GM06990 (cell line): ENCODE measurements at regions not wholly inside any gene's neighbourhood (a gene's known extent, or its start where the extent isn't known, plus 50 kb on each side); places are given as distances from the start of the nearest gene placed in this dataset.
"Not testable (repeated sequence)": the region's sequence is repeated elsewhere in the genome, so short reads cannot be mapped to it uniquely, and the experiment has no call there.

Experiments used
- DNase-seq: peaks from one replicate; pipeline ENCODE4 v3.0.0-alpha.2; 2011; ENCODE audit not compliant: insufficient read length; ENCODE audit errors: extremely low read depth
- H3K27me3 ChIP-seq: replicated peaks from 2 replicates; pipeline ENCODE4 v1.6.0; 2011; ENCODE audit warnings: low read length; ENCODE audit not compliant: control insufficient read depth, insufficient read depth
- H3K36me3 ChIP-seq: 2 replicates; pipeline ENCODE4 v1.5.1; 2011; ENCODE audit warnings: low read length; ENCODE audit not compliant: control insufficient read depth, insufficient read depth
- H3K4me3 ChIP-seq: replicated peaks from 2 replicates; pipeline ENCODE4 v1.5.1; 2011; ENCODE audit warnings: low read depth, mild to moderate bottlenecking, control low read depth, low read length
- TF ChIP-seq, protein P1 (sequence below): IDR thresholded peaks from 2 replicates; pipeline ENCODE4 v1.5.1; 2011; ENCODE audit warnings: low read length, control low read depth, mild to moderate bottlenecking, inconsistent platforms; ENCODE audit not compliant: insufficient read depth, poor library complexity, severe bottlenecking

DNA sequence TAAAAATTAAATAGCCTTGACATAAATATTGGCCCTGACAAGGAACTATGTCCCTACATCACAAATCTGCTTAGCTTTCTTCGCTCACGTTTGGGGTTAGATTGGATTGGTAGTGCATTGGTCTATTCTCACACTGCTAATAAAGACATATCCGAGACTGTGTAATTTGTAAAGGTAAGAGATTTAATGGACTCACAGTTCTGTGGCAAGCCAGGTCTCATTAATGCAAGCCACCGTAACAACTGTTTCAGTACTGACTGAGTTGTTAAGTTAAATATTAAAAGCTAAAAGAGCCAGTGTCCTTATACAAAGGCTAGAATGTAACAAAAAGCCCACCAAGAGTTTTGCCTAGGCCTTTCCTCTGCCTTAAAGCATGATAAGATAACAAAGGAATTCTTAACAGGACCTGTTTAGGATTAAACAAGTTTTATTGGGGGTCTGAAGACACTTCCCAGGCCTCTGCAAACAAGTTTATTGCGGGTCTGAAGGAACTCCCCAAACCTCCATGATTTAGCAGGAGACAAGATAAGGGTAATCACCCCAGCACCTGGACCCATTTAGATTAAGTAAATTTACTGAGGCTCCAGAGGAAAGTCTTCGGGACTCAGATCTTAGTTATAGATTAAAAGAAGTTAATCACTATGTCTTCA is 88.2 kb upstream of the PTGDR start:
- Histone ChIP-seq H3K27me3 (no peaks in the 10 kb centered on the region), H3K4me3 (no peak overlapping the region), H3K36me3 (no peaks in the 10 kb centered on the region)
- TF ChIP-seq, protein P1, sequence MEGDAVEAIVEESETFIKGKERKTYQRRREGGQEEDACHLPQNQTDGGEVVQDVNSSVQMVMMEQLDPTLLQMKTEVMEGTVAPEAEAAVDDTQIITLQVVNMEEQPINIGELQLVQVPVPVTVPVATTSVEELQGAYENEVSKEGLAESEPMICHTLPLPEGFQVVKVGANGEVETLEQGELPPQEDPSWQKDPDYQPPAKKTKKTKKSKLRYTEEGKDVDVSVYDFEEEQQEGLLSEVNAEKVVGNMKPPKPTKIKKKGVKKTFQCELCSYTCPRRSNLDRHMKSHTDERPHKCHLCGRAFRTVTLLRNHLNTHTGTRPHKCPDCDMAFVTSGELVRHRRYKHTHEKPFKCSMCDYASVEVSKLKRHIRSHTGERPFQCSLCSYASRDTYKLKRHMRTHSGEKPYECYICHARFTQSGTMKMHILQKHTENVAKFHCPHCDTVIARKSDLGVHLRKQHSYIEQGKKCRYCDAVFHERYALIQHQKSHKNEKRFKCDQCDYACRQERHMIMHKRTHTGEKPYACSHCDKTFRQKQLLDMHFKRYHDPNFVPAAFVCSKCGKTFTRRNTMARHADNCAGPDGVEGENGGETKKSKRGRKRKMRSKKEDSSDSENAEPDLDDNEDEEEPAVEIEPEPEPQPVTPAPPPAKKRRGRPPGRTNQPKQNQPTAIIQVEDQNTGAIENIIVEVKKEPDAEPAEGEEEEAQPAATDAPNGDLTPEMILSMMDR = no peak
- no peak for DNase-seq

DNA sequence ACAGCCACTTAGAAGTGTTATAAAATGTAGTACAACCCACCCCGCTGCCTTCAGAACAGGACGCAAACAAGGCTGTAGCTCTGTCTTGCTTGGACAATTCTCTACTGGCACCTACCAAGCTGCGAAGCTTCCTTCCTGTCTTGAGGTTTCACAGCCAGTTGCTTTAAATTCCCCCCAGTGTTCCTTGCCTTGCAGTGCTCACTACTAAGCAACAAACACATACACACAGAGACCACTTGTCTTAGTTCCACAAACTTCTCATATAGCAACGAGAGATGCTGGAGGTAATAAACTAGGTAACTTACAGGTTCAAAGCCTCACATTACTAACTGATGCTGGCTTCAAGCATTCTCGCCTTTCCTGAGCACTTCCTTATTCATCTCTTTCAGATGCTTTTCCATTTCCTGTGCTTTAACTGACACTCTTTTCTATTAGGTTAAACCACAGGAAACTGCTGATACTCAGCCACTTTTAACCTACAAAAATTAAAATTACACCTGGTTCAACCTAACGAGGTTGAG is 91.5 kb upstream of the PTGDR start:
- no peaks in the 10 kb centered on the region for H3K36me3 ChIP-seq
- H3K27me3 ChIP-seq = no peaks in the 10 kb centered on the region
- no peak for DNase-seq
- TF ChIP-seq, protein P1 = no peak
- H3K4me3 ChIP-seq = no peak overlapping the region

DNA sequence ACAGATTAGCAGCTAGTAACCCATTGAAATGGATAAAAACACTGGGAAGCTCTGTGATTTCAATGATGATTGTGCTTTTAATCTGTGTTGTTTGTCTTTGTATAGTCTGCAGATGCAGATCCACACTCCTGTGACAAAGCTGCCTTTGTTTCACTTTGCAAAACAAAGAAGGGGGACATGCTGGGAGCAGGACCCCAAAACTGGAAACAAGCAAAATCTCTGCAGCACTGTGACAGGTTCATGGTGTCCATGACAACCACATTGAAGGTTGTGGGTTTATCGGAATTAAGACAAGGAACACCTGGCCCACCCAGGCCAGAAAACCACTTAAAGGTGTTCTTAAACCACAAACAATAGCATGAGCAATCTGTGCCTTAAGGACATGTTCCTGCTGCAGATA is 95.6 kb upstream of the PTGDR start:
- not testable (repeated sequence) for DNase-seq, H3K27me3 ChIP-seq, H3K36me3 ChIP-seq, H3K4me3 ChIP-seq

DNA sequence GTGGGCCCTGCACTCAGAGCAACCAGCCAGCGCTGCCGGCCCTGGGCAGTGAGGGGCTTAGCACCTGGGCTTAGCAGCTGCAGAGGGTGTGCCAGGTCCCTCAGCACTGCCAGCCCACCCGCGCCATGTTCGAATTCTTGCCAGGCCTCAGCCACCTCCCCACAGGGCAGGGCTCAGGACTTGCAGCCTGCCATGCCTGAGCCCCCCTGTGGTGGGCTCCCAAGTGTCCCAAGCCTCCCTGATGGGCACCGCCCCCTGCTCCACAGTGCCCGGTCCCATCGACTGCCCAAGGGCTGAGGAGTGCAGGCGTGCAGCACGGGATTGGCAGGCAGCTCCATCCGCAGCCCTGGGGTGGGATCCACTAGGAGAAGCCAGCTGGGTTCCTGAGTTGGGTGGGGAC is 98.0 kb upstream of the NID2 start:
- TF ChIP-seq, protein P1 = no peak
- Histone ChIP-seq H3K36me3 (no peaks in the 10 kb centered on the region), H3K4me3 (no peak overlapping the region), H3K27me3 (no peaks in the 10 kb centered on the region)
- DNase-seq = no peak

DNA sequence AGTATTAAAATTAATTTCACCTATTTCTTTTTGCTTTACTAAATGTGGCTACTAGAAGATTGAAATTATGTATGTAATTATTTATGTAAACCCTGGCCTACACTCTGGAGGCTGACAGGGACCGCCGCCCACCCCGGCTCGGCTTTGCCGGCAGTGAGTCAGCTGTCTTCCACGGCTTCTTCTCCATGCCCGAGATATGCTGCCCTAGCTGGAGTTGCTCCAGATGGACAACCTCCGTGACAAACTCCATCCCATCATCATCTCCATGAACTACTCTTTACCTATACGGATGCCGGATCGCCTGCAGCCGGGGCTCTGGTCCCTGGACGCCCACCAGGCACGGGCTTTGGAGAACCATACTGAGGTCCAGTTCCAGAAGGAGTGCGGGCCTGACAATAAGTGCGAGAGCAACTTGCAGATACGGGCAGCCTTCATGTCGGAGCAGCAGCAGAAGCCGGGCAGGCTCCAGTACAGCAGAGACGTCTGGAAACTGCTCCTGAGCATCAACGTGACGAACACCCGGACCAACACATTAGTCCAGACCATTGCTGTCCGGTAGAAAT is 86.9 kb upstream of the NID2 start:
- no peaks in the 10 kb centered on the region for H3K27me3 ChIP-seq
- H3K4me3 ChIP-seq = no peak overlapping the region
- no peak for DNase-seq
- TF ChIP-seq, protein P1 = no peak
- H3K36me3 ChIP-seq = no peaks in the 10 kb centered on the region

DNA sequence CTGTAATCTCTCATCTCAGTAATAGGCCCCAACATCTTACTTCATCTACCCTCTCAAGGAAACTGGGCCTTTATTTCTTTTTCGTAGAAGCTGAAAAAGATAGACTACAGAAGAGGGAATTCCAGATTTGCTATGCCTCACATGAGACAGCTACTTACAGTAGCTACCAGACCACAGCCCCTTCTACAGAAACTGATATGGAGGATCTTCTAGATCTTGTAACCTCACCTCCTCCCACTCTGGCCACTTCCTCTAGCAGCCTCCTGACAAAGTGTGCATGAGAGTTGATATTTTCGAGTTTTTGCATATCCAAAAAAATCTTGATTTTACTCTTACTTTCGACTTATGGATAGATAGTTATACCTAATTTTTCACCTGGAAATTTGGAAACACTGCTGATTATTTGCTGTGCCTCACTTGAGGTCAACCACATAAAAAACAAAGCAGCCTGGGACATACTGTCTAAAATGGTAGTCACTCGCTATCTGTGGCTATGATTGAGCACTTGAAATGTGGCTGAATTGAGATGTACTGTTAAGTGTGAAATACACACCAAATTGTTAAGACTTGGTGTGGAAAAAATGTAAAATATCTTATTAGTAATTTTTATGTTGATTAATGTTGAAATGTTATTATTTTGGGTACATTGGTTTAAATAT is 86.3 kb upstream of the NID2 start:
- Histone ChIP-seq H3K36me3 (no peaks in the 10 kb centered on the region), H3K27me3 (no peaks in the 10 kb centered on the region), H3K4me3 (no peak overlapping the region)
- DNase-seq = no peak
- TF ChIP-seq, protein P1 = no peak
